Esophagus muscularis mucosa (tissue), 4 donors: ENCODE measurements at regions not wholly inside any gene's neighbourhood (a gene's known extent, or its start where the extent isn't known, plus 50 kb on each side); places are given as distances from the start of the nearest gene placed in this dataset.

Source experiments
- CTCF ChIP-seq, 3 experiments: fragments of 200-600 bp in 2 of 3; fragments of 450-650 bp in 1 of 3; sonication (generic) in 2 of 3; IDR thresholded peaks; one replicate each; pipeline ENCODE4 v1.5.1; 2017 to 2019; ENCODE audit warnings: antibody characterized with exemption in 3 of 3, mild to moderate bottlenecking in 2 of 3, moderate library complexity in 1 of 3
- EP300 ChIP-seq: sonication (generic); formaldehyde crosslinking; IDR thresholded peaks from one replicate; pipeline ENCODE4 v1.6.1; 2017; ENCODE audit warnings: antibody characterized with exemption
- POLR2A ChIP-seq: fragments of 450-650 bp; IDR thresholded peaks from one replicate; pipeline ENCODE4 v1.6.1; 2017; ENCODE audit warnings: antibody characterized with exemption, moderate library complexity, mild to moderate bottlenecking, low read depth

DNA sequence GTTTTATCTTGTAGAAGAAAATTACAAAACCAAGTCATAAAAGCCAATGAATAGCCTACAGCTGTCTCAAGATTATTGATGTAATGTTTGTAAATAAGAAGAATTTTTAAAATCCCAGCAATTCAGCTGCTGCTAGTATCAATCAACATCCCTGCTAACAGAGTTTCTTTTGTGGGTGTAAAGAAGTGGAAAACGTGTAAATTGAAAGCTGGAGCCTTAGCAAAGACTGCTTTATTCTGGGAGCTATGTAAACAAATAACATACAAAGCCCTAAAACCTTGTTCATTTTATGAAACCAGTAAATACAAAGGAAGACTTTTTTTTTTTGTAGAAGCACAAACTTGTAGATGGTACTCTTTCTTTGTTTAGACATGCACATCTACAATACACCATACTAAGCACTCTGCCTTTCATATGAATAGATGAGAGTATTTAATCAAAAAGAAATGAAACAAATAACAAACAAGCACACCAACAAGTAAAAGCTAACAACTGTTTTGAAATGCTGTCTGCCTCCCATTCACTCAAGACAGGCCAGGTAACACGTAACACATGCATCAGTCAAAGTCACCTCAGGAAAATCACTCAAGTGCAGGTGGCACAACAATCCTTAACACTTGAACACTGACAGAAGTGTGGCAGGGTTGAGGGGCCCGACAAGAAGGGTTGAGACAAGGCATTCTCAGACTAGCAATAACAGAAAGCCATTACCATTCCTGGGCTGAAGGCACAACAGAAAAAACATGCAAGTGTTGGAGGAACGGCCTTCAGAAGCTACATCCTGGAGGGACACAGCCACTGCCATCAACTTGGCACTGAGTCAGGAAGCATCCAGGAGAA, 1364.0 kb upstream of the SEL1L start:
- TF ChIP-seq CTCF (IDR thresholded peaks at IDR 0.05): no peak
- no peak for TF ChIP-seq EP300
- no peak for TF ChIP-seq POLR2A
